GM12872 (cell line): ENCODE measurements at regions not wholly inside any gene's neighbourhood (a gene's known extent, or its start where the extent isn't known, plus 50 kb on each side); places are given as distances from the start of the nearest gene placed in this dataset.

Experiments
- CTCF ChIP-seq: IDR thresholded peaks from 3 replicates; pipeline ENCODE4 v1.5.1; 2011; ENCODE audit warnings: low read depth, mild to moderate bottlenecking, low read length, moderate library complexity; ENCODE audit not compliant: insufficient read depth

GRCh38 chr10:126754966-126755365 is 84.5 kb upstream of the C10orf90 start:
- TF ChIP-seq CTCF = no peak

- no peak for TF ChIP-seq CTCF
Measured at GRCh38 chr10:126758867-126759266, 88.4 kb upstream of the C10orf90 start.

GRCh38 chr10:126759531-126759930 is 89.0 kb upstream of the C10orf90 start:
- TF ChIP-seq CTCF = no peak

- no peak for TF ChIP-seq CTCF
Measured at GRCh38 chr10:126770809-126771208, 100.3 kb upstream of the C10orf90 start.

GRCh38 chr10:126776168-126776567 is 105.7 kb upstream of the C10orf90 start:
- TF ChIP-seq CTCF = no peak

- TF ChIP-seq CTCF = no peak
Measured at GRCh38 chr10:126777714-126778113, 107.2 kb upstream of the C10orf90 start.

- no peak for TF ChIP-seq CTCF
Measured at GRCh38 chr10:126781450-126782216, 111.1 kb upstream of the C10orf90 start.
